ENCODE measurements at regions not wholly inside any gene's neighbourhood (a gene's known extent, or its start where the extent isn't known, plus 50 kb on each side); places are given as distances from the start of the nearest gene placed in this dataset.

DNA sequence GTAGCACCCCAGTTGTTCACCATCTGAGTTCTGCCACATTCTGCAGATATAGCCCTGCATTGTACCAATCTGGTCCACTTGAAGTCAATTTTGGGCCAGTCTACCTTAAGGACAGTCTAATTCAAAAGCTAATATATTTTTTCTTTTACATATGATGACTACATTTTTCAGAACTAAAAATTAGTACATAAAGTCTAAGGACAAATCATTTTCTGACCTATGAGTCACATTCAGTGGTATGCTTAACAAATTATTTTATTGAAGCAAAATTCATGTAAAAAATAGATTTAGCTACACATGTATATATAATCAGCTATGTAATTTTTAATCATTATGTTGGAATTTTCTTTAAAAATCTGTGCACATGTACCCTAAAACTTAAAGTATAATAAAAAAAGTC lies 52.1 kb upstream of the IL12A start:
- in situ Hi-C loops (cut with HindIII; ENCODE audit: low sequenced_read_pairs): no loop called here

DNA sequence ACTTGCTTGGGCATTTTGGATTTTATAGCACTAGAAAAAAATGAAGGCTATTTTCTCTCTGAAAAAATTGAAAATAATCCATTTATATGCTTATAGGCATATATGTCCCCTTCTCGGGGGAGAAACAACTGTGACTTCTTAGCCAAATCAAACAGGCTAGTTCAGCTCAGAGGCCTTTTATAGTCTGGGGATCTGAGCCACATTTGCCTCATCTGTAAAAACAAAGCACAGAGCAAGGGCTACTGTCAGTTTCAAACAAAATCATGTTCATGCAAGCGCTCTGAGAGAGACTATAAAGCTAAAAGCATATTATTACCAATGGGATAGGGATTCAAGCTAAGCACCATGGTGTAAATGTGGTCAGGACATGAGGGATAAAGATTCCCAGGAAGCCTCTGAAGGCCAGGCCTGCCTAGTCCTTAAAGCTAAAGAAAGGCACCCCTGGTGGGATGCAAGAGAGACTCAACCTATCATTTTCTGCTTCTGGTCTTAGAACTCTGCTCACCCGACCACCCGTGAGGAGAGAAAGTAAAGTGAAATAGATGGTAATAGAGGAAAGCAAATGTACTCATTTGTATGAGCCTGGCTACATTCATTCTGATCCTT lies 51.0 kb upstream of the IL12A start:
- in situ Hi-C loops (cut with HindIII; ENCODE audit: low sequenced_read_pairs): no loop called here

DNA sequence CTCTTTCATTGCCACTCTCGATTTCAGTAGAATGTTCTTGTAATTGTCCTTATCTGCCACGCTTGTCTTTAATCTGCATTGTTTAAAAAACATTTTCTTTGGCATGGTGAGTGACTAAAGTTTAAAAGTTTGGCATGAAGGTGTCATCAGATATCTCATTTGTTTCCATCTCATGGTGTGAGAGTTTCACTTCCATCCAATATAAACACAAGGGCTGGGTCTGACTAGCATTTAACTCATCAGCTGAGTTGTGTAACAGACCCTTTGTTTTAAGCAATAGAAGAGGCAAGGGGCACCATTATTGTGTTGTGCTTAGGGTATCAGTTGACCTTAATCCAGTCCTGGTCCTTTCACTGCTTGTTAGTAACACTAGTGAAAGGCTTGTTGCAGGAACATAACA lies 49.9 kb upstream of the IL12A start:
- in situ Hi-C loops (cut with HindIII; ENCODE audit: low sequenced_read_pairs): no loop called here

Measured in endothelial cell of hepatic sinusoid (primary cell).